NCI-H526 (cell line): ENCODE measurements at regions not wholly inside any gene's neighbourhood (a gene's known extent, or its start where the extent isn't known, plus 50 kb on each side); places are given as distances from the start of the nearest gene placed in this dataset.
"Not testable (repeated sequence)": the region's sequence is repeated elsewhere in the genome, so short reads cannot be mapped to it uniquely, and the experiment has no call there.

Experiments used
- DNase-seq, 2 experiments: peaks; one replicate each; lab custom pipeline; 2025; lab: John Stamatoyannopoulos, UW

DNA sequence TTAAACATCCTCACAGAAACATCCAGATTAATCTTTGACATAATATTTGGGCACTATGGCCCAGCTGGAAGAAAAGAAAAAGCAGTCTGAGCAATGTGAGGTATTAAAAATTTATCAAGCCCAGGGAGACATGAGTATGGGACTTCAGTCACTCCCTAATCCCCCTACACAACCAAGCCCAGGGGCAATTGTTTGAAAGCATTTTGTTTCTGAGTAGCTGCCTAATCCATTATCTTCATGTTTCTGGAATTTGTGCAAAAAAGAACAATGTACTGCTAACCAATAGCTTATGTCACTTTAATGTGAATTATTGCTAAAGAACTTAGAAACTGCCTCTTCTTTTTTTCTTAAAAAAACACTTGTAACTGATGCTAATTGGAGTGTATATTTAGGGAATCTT lies 360.7 kb downstream of the TEX13C start:
- no peak for DNase-seq

GRCh38 chrX:125681058-125681457 lies 361.4 kb downstream of the TEX13C start:
- no peak for DNase-seq

GRCh38 chrX:125681507-125681906 lies 361.8 kb downstream of the TEX13C start:
- no peak for DNase-seq

- DNase-seq: not testable (repeated sequence)
Observed at GRCh38 chrX:125690522-125690921, 370.9 kb downstream of the TEX13C start.

- no peak for DNase-seq
Observed at GRCh38 chrX:125694171-125694570, 374.5 kb downstream of the TEX13C start.

DNA sequence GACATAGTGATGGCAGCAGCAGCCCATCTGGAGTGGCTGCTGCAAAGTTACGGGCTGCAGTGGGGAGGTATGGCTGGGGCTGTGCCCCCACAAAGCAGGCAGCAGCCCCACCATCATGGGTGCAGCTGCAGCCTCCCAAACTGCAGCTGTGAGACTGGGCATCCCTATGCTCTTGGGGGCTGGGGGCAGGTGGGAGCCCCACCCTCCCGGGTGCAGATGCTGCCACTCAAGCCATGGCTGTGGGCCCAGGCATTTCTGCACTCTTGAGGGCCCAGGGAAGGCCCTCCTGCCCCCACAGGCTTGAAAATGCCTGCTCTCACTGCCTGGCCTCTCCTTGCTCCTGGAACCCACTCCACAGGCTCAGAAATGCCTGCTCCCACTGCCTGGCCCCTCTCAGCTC lies 389.4 kb downstream of the TEX13C start:
- DNase-seq: no peak

GRCh38 chrX:125709532-125709931 lies 389.9 kb downstream of the TEX13C start:
- no peak for DNase-seq

DNA sequence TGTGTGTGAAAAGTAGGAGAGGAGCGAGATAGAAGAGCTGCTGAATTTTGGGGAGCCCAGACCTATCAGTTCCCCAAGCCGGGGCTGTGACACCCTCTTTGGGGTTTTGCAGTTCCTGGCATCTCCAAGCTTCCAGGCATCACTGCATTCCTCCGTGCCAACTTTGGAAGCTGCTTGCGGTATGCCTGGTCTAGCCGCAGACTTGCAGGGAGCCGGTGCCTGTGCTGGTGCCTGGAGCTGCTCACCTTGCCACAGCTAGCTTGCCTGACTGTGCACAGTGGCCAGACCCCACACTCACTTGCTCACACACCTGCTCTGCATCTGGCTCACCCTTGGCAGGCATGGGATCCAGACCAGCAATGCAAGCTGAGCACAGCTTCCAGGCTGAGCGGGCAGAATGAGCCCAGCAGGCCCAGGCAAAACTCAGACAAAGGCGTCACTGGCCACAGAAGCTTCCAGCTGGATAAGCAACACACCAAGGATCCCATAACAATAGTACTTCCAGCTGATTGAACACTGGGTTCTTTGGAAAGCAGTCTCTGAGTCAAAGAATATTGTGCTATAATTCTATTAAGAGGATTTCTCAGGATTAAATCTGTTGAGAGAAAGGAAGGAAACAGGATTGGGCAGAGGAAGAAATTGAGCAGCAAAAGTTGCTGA lies 390.9 kb downstream of the TEX13C start:
- no peak for DNase-seq

DNA sequence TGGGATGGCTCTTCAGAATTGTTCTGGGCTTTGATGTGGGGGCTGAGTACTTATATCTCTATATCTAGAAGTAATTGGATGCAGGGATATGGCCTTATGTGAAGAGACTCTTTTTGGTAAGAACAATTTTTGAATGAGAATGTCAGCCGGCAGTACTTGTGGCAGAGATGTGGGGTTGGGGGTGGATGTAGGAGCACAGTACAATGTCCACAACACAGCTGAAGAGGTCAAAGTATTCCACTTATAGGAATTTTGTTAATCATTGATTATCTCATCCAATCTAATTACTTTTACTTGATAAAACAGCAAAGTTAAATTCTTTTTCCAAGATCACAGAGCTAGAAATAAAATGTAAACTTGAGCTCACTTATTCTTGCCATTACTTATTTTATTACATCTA lies 391.4 kb downstream of the TEX13C start:
- no peak for DNase-seq

DNA sequence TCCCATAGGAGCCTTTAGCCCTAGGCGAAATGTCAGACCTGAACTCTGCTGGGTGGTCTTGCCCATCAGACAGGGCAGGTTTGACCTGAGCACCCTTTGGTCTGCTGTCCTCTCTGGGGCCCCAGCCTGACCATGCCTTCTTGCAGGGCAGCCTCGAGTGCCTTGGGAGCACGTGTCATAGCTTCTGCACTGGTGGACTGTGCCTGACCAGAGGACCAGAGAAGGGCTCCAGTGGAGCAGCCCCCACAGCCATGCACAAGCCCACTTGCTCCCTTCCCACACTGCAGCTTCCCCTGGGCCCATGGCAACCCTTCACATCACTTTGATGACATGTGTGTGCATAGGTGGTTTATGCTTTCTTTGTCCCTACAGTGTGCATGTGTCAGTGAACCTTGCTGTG lies 394.0 kb downstream of the TEX13C start:
- DNase-seq: no peak

- no peak for DNase-seq
Observed at GRCh38 chrX:125727117-125727516, 407.4 kb downstream of the TEX13C start.

DNA sequence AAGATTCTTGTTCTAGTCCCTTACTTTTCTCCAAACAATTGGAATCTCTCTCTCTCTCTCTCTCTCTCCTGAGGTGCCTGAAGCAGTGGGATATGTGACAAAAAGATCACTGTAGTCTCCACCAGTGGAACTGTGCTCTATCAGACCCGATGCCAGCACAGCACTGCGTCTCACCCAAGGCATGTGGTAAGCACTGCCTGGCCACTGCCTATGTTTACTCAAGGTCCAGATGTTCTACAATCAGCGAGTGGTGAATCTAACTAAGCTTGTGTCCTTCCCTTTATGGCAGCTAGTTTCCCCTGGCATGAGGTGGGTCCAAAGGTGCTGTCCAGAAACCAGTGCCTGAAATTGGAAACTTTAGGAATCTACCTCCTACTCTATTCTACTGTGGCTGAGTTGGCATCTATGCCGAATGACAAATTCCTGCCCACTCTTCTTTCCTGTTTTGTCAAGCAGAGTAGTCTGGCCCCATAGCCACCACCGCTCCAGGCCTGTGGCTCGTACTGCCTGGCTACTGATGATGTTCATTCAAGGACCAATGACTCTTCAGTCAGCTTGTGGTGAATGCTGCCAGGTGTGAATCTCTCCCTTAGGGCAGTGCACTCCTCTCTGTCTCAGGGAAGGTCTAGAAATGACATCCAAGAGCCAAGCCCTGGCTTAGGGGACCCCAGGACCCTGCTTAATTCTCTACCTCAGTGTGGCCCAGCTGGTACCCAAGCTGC lies 416.5 kb downstream of the TEX13C start:
- no peak for DNase-seq

DNA sequence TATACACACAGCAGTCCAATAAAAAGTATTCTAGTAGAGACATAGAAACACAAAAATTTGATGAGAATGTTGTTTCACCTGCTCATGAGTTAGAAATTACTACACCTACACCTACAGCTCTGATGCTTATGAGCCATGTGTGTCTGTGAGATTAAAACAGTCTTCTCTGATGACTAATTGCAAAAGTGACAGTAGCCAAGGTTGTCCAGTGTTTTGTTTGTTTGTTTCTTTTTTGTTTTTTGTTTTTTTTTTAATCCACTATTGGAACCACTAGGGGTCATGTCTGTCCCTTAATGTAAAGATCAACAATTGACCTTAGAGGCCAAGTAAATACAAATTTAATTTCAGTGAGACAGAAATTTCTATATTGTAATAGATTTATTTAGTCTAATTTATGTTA lies 423.1 kb downstream of the TEX13C start:
- no peak for DNase-seq

DNA sequence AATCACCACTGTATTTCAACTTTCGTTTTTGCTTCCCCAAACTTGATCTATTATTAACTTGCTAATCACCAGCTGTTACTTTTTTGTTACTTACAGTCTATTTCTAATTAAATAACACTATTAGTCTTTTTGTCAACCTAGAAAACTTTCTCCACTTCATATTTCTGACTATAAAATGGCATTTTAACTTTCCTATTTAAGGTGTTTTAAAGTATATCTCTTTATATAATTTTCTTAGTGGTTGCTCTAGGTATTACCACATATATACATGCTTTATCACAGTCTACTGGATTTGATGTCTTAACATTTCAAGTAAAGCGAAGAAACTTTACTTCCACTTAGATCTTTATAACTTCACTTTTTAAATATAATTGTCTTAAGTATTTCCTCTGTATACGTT lies 421.2 kb downstream of the DCAF12L2 start:
- DNase-seq: no peak

DNA sequence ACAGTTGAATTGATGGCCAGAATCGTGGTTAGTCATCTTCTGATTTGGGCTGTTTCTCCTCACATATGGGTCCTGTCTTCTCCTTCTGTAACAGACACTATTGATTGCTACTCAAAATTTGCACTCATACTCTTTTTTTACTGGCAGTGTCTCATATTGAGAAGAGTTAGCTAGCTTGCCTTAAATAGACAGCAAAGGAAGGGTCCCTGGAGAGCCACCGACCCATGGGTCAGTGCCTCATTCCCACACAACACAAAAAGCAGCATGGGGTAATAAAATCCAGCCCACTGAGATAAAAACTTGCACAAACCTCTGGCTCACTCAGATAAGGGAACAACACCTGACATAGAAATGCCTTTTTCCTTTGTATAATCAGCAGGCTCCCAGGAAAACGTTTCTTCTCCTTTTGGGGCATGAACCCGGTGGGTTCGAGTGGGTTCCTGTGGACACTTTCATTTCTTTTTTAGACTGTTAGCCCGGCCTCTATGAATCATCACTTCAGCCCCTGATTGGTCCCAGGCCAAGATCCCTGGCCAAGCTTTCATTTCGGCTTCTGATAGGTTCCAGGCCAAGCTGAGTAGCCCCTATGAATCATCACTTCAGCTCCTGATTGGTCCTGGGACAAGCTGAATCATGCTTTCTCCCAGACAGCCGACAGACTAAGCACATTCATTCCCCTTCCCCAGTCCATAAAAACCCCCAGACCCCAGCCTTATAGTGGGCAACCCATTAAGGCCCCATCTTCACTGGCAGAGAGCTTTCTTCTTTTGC lies 408.1 kb downstream of the DCAF12L2 start:
- no peak for DNase-seq

GRCh38 chrX:125758819-125759218 lies 407.3 kb downstream of the DCAF12L2 start:
- DNase-seq: no peak

GRCh38 chrX:125762954-125763353 lies 403.1 kb downstream of the DCAF12L2 start:
- DNase-seq: no peak

GRCh38 chrX:125765347-125765746 lies 400.7 kb downstream of the DCAF12L2 start:
- DNase-seq: no peak

- DNase-seq: no peak
Observed at GRCh38 chrX:125769628-125770027, 396.5 kb downstream of the DCAF12L2 start.

- DNase-seq: no peak
Observed at GRCh38 chrX:125778261-125778660, 387.8 kb downstream of the DCAF12L2 start.

DNA sequence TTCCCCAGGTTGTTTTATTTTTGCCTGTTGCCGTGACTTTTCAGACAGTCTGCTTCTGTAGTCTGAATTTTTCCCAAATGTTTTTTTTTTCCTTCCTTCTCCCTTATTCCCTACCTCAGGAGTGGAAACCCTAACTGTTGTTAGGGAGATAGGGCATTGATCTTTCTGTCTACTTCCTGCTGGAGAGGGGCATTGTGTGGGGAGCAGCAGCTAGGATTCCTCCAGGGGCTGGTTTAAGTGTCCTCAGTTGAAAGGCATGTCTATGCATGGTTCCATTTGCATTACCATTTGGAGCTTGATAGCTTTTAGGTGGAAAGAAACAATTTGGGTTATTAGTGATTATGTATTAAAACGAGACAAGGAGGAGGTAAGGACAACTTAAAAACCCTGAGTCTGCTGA lies 383.9 kb downstream of the DCAF12L2 start:
- no peak for DNase-seq

DNA sequence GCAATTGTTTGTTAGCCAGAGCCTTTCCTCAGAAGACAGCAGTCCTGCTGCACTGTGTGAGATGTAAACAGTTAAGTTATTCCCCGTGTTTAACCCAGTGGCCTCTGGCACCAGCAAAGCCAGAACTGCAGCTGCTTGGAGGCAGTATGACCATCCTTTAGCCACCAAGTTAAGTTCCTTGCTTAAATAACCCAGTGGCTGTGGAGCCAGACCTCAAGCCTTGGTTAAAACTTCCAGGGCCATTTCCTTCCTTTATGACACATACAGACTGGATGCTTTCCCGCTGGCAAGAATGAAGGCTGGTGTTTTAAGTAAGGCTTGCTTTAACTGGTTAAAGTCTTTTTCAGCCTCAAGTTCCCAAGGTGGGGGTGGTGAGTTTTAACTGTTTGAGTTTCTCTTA lies 379.8 kb downstream of the DCAF12L2 start:
- DNase-seq: no peak

GRCh38 chrX:125791787-125792186 lies 374.3 kb downstream of the DCAF12L2 start:
- DNase-seq: no peak
